ENCODE measurements at regions not wholly inside any gene's neighbourhood (a gene's known extent, or its start where the extent isn't known, plus 50 kb on each side); places are given as distances from the start of the nearest gene placed in this dataset.

GRCh38 chr5:61617995-61618525 is 286.0 kb downstream of the ZSWIM6 start:
- TF ChIP-seq CTCF (IDR thresholded peaks at IDR 0.05) = no peak
- no peak for TF ChIP-seq POLR2A (IDR thresholded peaks at IDR 0.05)
